ENCODE measurements at regions not wholly inside any gene's neighbourhood (a gene's known extent, or its start where the extent isn't known, plus 50 kb on each side); places are given as distances from the start of the nearest gene placed in this dataset.

DNA sequence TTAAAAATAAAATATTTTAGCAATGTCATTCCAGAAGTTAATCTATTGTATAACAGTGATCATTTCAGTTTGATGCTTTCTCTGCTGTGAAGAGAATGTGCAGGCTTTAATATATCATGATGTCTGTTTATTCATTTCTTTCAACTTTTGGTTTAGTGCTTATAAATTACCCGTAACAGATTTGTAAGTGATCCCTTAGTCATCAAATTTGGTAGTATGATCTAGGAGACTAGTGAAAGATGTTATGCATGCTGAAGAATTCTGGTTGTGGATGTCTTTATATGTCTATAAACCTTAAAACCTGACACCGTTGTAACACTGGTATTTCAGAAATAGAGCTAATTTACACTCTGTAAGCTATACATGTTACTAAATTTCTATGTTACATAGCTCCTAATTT lies 260.4 kb downstream of the CPS1 start:
- no peaks in the 10 kb centered on the region for H3K4me1 ChIP-seq (ENCODE audit: insufficient read depth, low read length)
- no peaks in the 10 kb centered on the region for H3K9me3 ChIP-seq (ENCODE audit: insufficient read depth, low read length, severe bottlenecking)
- no peak overlapping the region for H3K27ac ChIP-seq (ENCODE audit: low read length)
- no peak overlapping the region for H2AFZ ChIP-seq (ENCODE audit: low read depth, low read length)
- H4K20me1 ChIP-seq (ENCODE audit: insufficient read depth, low read length) = no peaks in the 10 kb centered on the region
- H3K36me3 ChIP-seq (ENCODE audit: insufficient read depth, low read length) = no peaks in the 10 kb centered on the region
- no peaks in the 10 kb centered on the region for H3K27me3 ChIP-seq (ENCODE audit: insufficient read depth, low read length, poor library complexity)
- ATAC-seq (ENCODE audit: insufficient read depth, low read depth) = no peak
- H3K9ac ChIP-seq (ENCODE audit: low read depth, low read length) = no peak overlapping the region
- TF ChIP-seq, protein P1, sequence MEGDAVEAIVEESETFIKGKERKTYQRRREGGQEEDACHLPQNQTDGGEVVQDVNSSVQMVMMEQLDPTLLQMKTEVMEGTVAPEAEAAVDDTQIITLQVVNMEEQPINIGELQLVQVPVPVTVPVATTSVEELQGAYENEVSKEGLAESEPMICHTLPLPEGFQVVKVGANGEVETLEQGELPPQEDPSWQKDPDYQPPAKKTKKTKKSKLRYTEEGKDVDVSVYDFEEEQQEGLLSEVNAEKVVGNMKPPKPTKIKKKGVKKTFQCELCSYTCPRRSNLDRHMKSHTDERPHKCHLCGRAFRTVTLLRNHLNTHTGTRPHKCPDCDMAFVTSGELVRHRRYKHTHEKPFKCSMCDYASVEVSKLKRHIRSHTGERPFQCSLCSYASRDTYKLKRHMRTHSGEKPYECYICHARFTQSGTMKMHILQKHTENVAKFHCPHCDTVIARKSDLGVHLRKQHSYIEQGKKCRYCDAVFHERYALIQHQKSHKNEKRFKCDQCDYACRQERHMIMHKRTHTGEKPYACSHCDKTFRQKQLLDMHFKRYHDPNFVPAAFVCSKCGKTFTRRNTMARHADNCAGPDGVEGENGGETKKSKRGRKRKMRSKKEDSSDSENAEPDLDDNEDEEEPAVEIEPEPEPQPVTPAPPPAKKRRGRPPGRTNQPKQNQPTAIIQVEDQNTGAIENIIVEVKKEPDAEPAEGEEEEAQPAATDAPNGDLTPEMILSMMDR (IDR thresholded peaks at IDR 0.05; ENCODE audit: borderline replicate concordance, extremely low read depth, low read length, poor library complexity, severe bottlenecking) = no peak
- no peak overlapping the region for H3K4me2 ChIP-seq (ENCODE audit: insufficient read depth, low read length)
- no peaks in the 10 kb centered on the region for H3K79me2 ChIP-seq (ENCODE audit: insufficient read depth, low read length)
- H3K4me3 ChIP-seq (ENCODE audit: low read depth in 1 of 2, low read length in 2 of 2) = no peak overlapping the region
- DNase-seq = no peak

DNA sequence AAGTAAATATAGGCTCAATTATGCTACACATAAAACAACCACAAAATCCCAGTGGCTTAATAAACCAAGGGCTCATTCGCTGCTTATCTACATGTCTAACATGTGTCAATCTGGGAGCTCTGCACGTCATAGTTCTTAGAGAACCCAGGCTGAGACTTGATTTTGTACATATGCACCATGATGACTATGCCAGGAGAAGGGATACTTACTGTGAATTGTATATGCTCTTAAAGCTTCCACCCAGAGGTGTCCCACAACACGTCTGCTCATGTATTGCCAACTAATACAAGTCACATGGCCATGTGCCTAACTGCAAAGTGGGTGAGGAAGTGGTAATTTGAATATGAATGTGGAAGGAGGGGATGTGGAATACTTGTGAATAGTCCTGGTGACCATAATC lies 262.1 kb downstream of the CPS1 start:
- TF ChIP-seq EZH2 (IDR thresholded peaks at IDR 0.05; ENCODE audit: borderline replicate concordance, low read depth, low read length, severe bottlenecking) = no peak
- TF ChIP-seq, protein P1 (IDR thresholded peaks at IDR 0.05; ENCODE audit: borderline replicate concordance, extremely low read depth, low read length, poor library complexity, severe bottlenecking) = no peak
- Histone ChIP-seq H3K4me2 (ENCODE audit: insufficient read depth, low read length) (no peak overlapping the region), H3K27ac (ENCODE audit: low read length) (no peak overlapping the region), H2AFZ (ENCODE audit: low read depth, low read length) (no peak overlapping the region), H3K79me2 (ENCODE audit: insufficient read depth, low read length) (no peaks in the 10 kb centered on the region), H3K27me3 (ENCODE audit: insufficient read depth, low read length, poor library complexity) (no peaks in the 10 kb centered on the region), H3K4me1 (ENCODE audit: insufficient read depth, low read length) (no peaks in the 10 kb centered on the region), H3K4me3 (ENCODE audit: low read depth in 1 of 2, low read length in 2 of 2) (no peak overlapping the region), H4K20me1 (ENCODE audit: insufficient read depth, low read length) (no peaks in the 10 kb centered on the region), H3K9me3 (ENCODE audit: insufficient read depth, low read length, severe bottlenecking) (no peaks in the 10 kb centered on the region), H3K9ac (ENCODE audit: low read depth, low read length) (no peak overlapping the region), H3K36me3 (ENCODE audit: insufficient read depth, low read length) (no peaks in the 10 kb centered on the region)
- ATAC-seq (ENCODE audit: insufficient read depth, low read depth) = no peak
- DNase-seq = no peak

DNA sequence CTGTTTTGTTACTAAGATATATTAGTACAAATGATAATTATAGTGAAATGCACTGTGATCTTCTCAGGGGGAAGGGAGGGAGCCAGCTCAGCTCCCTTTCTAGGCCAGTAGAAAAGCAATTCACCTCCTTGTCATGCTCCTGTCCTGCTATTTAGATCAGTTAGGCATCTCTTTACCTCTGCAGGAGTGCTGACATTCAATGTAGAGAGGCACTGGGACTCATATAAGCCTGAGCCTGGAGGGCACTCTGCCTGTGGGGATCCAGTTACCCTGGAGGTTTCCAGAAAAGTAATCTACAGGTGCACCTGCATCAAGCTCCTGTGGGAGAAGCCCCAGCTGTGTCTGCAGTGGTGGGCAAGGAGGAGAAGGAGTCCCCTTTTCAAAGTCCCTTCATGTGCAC lies 277.0 kb downstream of the CPS1 start:
- Histone ChIP-seq H3K9ac (ENCODE audit: low read depth, low read length) (no peak overlapping the region), H3K9me3 (ENCODE audit: insufficient read depth, low read length, severe bottlenecking) (no peaks in the 10 kb centered on the region), H2AFZ (ENCODE audit: low read depth, low read length) (no peak overlapping the region), H3K27me3 (ENCODE audit: insufficient read depth, low read length, poor library complexity) (no peaks in the 10 kb centered on the region), H3K4me2 (ENCODE audit: insufficient read depth, low read length) (no peak overlapping the region), H3K36me3 (ENCODE audit: insufficient read depth, low read length) (no peaks in the 10 kb centered on the region), H3K27ac (ENCODE audit: low read length) (no peak overlapping the region), H3K4me1 (ENCODE audit: insufficient read depth, low read length) (no peaks in the 10 kb centered on the region), H3K79me2 (ENCODE audit: insufficient read depth, low read length) (no peaks in the 10 kb centered on the region), H3K4me3 (ENCODE audit: low read depth in 1 of 2, low read length in 2 of 2) (no peak overlapping the region), H4K20me1 (ENCODE audit: insufficient read depth, low read length) (no peaks in the 10 kb centered on the region)
- TF ChIP-seq, protein P1 (IDR thresholded peaks at IDR 0.05; ENCODE audit: borderline replicate concordance, extremely low read depth, low read length, poor library complexity, severe bottlenecking) = no peak
- TF ChIP-seq EZH2 (IDR thresholded peaks at IDR 0.05; ENCODE audit: borderline replicate concordance, low read depth, low read length, severe bottlenecking) = no peak
- no peak for ATAC-seq (ENCODE audit: insufficient read depth, low read depth)
- no peak for DNase-seq

DNA sequence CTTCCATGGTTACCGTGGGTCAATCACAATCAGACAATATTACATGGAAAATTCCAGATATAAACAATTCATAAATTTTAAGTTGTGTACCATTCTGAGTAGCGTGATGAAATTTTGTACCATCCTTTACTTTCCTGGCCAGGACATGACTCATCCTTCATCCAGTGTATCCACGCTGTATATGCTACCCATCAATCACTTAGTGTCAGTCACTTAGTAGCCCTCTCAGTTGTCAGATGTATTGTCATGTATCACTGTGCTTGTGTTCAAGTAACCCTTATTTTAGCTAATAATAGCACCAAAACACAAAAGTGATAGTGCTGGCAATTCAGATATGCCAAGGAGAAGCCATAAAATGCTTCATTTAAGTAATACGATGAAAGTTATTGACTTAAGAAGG lies 282.6 kb downstream of the CPS1 start:
- DNase-seq = no peak
- no peak for ATAC-seq (ENCODE audit: insufficient read depth, low read depth)
- Histone ChIP-seq H3K9ac (ENCODE audit: low read depth, low read length) (no peak overlapping the region), H3K36me3 (ENCODE audit: insufficient read depth, low read length) (no peaks in the 10 kb centered on the region), H3K27me3 (ENCODE audit: insufficient read depth, low read length, poor library complexity) (no peaks in the 10 kb centered on the region), H3K9me3 (ENCODE audit: insufficient read depth, low read length, severe bottlenecking) (no peaks in the 10 kb centered on the region), H3K27ac (ENCODE audit: low read length) (no peak overlapping the region), H3K79me2 (ENCODE audit: insufficient read depth, low read length) (no peaks in the 10 kb centered on the region), H3K4me2 (ENCODE audit: insufficient read depth, low read length) (no peak overlapping the region), H2AFZ (ENCODE audit: low read depth, low read length) (no peak overlapping the region), H3K4me1 (ENCODE audit: insufficient read depth, low read length) (no peaks in the 10 kb centered on the region), H3K4me3 (ENCODE audit: low read depth in 1 of 2, low read length in 2 of 2) (no peak overlapping the region), H4K20me1 (ENCODE audit: insufficient read depth, low read length) (no peaks in the 10 kb centered on the region)
- no peak for TF ChIP-seq EZH2 (IDR thresholded peaks at IDR 0.05; ENCODE audit: borderline replicate concordance, low read depth, low read length, severe bottlenecking)
- TF ChIP-seq, protein P1 (IDR thresholded peaks at IDR 0.05; ENCODE audit: borderline replicate concordance, extremely low read depth, low read length, poor library complexity, severe bottlenecking) = no peak

Data from DND-41 (cell line).